Globus pallidus (tissue), 1 donor: ENCODE measurements at regions not wholly inside any gene's neighbourhood (a gene's known extent, or its start where the extent isn't known, plus 50 kb on each side); places are given as distances from the start of the nearest gene placed in this dataset.

ENCODE experiments used
- DNase-seq: peaks from one replicate; pipeline ENCODE4 v3.0.0-alpha.2; 2015; ENCODE audit warnings: low spot score

- DNase-seq: no peak
These were observed 149.3 kb upstream of the CTTNBP2 start for GRCh38 chr7:118022546-118022945.

DNA sequence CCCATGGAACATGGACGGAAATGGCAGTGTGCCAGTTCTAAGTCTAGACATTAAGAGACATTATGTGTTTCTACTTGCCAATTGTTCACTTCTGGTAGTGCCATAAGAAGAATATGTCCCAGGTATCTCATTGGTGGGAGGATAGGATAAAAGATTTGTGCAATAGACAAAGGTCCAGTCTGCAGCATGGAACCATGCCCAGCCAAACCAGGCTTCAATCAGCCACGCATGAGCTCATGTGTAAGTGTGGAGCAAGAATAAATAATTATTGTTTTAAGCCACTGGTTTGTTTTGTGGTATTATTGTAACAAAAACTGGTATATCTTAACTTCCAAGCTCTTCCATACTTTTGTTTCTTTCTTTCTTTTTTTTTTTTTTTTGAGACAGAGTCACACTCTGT, 153.6 kb upstream of the CTTNBP2 start:
- no peak for DNase-seq

GRCh38 chr7:118028226-118028625, 155.0 kb upstream of the CTTNBP2 start:
- no peak for DNase-seq

DNA sequence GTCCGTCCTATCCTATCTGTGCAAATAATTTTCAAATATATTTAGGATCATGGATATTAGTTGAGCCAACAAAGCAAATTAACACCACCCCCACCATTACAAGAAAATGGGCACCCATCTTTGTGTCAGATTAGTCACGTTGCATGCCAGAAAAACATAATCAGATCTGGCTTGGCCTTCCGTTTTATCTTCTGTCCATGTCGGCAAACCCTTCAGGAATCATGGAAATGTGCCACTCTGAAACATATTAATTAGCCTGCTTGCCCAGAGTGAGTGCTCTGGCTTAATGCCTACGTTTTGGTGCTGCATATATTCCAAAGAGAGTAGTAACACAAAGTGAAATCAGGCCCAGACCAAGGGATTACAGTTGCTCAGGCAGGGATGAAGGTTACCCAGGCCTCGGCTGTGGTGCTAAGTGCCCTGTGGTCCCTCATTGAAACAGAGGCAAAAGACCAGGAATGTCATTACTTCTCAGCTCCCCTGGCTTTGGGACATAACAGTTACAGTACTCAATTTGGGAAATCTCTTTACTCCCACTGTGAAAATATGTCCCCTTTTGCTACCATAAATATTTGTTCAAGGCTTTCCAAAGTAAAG, 154.0 kb upstream of the LSM8 start:
- DNase-seq: no peak

DNA sequence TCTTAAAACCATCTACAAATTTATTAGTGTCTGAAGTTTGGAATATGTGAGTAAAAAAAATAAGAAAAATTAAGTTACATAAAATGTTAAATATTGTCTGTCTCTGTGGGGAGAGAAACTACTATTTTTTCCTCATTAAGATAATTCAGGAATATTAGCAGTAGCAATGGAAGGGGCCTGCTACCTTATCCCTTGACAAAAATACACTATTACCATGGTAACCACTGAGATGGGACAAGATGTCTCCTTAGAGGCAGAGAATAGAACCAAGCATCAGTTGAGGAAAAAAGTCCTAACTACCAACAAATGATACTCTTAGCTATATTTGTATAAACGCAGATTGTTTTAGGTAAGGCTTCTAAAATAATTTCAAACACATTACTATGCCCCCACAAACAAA, 150.7 kb upstream of the LSM8 start:
- no peak for DNase-seq

DNA sequence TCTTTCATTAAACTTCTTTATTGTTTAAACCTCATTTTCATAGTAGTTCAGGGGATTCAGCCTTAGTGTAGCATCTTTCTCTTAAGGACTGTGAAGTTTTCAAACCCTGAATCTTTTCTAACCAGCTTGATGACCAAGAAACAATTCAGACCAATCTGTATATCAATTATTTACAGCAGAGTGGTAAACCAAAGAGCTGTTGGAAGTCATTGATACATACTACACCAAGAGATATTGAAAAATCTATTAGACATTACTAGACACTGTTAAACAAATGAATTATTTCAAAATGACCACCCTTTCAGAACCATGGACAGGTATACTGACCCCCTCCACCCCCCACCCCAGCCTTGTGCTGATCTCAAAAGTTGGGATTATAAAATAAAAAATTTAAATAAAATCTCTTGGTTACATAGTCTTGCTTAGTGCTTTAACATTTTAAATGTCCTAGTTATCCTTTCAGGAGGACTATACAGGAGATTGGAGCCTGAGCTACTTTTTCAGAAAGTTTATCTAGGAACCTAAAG, 143.9 kb upstream of the LSM8 start:
- DNase-seq: no peak

DNA sequence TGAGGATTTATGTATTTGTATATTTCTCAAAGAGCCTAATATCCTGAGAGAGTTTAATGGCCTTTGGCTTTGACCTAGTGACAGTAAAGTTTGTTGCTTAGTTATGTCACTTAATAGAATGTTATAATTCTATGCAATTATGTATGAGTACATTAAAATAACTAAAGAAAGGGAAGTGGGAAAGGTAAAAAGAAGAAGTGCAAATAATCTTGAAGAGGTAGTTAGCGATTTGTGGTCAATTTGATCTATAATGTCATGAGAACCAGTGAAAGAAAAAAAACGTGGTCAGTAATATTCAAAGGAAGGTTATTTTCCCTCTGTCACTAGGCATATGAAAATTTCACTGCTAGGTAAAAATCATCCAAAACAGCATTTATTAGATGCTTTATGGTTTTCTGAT, 143.4 kb upstream of the LSM8 start:
- no peak for DNase-seq

DNA sequence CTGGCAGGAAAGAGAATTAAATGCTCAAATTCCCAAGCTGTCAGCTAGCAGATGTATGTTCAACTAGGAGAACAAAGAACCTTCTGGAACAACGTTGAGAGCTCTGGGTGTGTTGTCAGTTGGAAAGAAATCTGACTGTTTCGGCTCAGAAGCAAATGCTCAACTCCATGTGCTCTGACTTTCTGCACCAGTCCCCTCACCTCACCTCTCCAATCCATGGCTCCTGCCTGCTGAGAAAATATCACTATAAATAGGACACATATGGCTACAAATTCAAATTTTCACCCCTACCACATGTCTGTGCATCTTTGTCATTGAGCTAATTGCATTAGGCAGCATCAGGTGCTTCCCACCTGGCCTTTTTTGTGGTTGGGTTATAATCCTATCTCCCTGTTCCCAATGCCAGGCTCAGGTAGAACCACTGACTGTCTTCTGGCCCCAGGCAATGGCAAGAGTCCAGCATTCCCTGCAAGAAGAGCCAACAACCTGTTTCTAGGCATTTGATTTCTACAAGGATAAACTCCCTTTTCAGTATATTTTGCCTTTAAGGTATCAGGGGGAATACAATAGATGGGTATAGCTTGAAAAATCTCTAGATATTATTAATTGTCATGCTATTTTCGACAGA, 142.6 kb upstream of the LSM8 start:
- DNase-seq: no peak

GRCh38 chr7:118045629-118046028, 138.3 kb upstream of the LSM8 start:
- DNase-seq: no peak

DNA sequence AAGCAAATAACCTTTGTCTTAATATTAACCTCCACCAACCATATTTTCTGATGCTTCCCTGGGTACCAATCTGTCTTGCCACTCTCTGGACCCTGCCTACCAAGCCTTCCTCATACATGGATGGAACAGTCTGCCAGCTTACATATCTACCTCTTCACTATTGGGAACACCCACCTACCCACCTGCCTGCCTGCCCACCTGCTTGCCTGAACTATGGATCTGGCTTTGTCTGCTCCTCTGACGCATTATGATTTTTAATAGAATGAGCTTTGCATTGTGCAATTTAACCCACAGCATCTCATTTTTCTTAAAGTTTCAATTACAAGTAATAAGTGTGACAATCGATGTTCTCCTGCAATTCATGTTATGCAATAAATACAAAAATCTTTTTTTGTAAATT, 137.9 kb upstream of the LSM8 start:
- no peak for DNase-seq

GRCh38 chr7:118046801-118047200, 137.2 kb upstream of the LSM8 start:
- DNase-seq: no peak

GRCh38 chr7:118052336-118052735, 131.6 kb upstream of the LSM8 start:
- DNase-seq: no peak

DNA sequence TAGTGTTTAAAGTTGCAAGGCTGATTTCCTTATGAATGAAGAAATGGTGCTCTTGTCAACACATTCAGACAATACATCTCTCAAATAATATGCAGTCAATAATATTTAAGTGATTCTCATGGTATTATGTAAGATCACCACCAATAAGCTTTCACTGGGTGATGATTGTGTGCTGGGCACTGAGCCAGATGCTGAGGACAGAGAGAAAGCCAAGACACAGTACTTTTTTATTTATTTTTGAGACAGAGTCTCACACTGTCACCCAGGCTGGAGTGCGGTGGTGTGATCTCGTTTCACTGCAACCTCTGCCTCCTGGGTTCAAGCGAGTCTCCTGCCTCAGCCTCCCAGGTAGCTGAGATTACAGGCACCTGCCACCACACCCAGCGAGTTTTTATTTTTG, 130.6 kb upstream of the LSM8 start:
- no peak for DNase-seq

DNA sequence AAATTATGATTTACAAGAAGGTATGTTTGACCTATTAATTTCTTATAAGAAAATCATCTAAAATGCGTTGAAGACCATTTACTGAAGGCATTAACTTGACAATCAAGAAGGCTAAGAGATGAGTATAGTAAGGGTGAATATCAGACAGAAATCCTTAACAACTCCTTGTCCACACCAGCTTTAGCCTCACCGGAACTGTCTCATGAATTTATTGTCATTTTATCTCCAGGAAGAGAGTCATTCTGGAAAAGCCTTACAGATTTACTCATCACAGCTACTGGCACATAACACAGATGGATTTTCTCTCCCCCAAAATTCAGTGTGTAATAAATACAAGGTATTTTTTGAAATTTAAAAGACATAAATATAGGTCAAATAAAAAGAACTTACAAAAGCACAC, 129.4 kb upstream of the LSM8 start:
- DNase-seq: no peak

DNA sequence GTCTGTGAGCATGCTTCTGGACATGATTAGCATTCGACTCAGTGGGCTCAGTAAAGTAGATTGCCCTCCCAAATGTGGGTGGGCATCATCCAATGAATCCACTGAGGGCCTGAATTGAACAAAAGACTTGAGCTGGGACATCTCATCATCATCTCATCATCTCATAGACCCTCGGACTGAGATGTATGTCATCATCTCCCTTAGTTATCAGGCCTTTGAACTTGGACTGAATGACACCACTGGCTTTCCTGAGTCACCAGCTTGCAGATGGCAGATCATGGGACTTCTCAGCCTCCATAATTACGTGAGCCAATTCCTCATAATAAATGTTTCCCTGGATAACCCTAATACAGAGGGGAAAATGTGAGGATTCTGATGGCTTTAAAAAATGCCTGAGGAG, 128.3 kb upstream of the LSM8 start:
- DNase-seq: no peak

DNA sequence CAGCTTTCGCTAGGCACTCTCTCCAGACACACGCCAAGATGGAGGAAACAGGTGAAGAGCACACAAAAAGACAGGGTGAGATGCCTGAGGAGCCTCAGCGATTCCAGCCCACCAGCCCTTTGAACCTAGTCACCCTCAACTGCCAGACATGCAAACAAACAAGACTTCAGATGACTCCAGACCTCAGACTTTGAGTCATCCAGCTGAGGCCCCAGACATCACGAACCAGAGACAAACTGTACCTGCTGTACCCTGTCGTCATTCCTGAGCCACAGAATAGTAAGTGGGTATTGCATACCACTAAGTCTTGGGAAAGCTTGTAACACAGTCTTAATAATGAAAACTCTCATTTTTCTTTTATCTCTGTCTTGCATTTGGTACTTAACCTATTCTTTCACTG, 126.6 kb upstream of the LSM8 start:
- no peak for DNase-seq

DNA sequence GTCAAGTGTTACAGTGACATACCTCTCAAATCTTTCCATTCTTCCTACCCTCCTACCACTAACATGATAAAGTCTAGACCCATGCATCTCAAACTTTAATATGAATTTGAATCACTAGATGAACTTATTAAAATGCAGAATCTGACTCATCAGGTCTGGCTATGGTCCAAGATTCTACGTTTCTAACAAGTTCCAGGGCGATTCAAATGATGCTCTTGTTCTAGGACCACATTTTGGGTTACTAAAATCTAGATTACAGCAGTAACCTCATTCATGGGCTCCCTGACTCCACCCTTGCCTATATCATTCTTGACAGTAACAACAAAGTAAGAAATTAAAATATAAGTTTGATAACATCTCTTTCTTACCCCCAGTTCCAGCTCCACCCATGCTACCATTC, 124.8 kb upstream of the LSM8 start:
- DNase-seq: no peak

GRCh38 chr7:118060692-118061091, 123.3 kb upstream of the LSM8 start:
- no peak for DNase-seq

DNA sequence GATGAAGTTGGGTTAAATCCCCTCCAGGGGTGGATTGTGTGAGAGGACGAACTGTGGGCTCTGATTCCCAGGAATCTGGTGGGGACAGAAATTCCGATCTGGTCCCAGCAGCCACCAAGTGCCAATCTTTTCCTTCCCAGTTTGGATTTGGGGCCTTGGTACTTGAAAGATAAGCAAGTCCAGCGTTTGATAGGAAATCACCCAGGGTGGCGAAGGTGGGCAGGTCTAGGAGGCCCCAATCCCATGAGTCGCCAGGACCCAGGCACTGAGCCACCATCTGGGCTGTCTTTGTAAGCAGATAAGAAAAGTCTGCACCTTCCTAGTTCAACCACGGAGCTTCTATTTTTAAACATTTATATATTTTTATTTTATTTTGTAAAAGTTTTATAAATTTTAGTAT, 122.6 kb upstream of the LSM8 start:
- DNase-seq: no peak

GRCh38 chr7:118072893-118073674, 110.9 kb upstream of the LSM8 start:
- DNase-seq: no peak

- DNase-seq: no peak
These were observed 108.0 kb upstream of the LSM8 start for GRCh38 chr7:118075936-118076335.

GRCh38 chr7:118076564-118076963, 107.4 kb upstream of the LSM8 start:
- no peak for DNase-seq

DNA sequence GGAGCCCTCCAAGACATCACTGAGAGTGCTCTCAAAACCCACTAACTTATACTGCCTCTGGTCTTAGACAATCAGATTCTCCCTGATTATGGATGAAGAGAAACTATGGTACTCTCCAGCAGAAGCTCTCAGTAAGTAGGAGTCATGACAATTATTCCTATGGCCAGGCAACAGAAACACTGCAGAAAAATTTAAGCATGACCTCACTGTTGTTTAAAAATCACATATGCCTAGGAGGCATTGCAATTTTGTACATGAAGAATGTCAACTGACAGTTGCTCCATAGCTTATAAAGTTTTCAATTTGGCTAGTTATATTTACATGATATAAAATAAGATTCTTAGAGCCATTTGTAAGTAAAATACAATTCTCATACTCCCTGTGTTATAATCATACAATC, 105.9 kb upstream of the LSM8 start:
- DNase-seq: no peak
